T-cell (primary cell): ENCODE measurements at regions not wholly inside any gene's neighbourhood (a gene's known extent, or its start where the extent isn't known, plus 50 kb on each side); places are given as distances from the start of the nearest gene placed in this dataset.

Experiments used
- ATAC-seq, 4 experiments: fragments of 200-7000 bp in 3 of 4; fragments of 150-1000 bp in 1 of 4; cut with Tn5 transposase; replicated peaks in 1 of 4; 1 replicate in 3 of 4; 2 replicates in 1 of 4; pipeline ENCODE4 v1.10.0; 2021; ENCODE audit warnings: moderate library complexity in 3 of 4, mild to moderate bottlenecking in 2 of 4, moderate number of reproducible peaks in 1 of 4
- CTCF ChIA-PET, 2 donors: fragments of 300-600 bp; sonication (Branson Sonifier 250); formaldehyde crosslinking; loops; one replicate each; lab custom pipeline; 2022; ENCODE audit warnings: antibody characterized with exemption in 2 of 2; lab: Charles Lee
- POLR2A ChIA-PET, 2 donors: fragments of 300-600 bp; sonication (Branson Sonifier 250); formaldehyde crosslinking; loops; one replicate each; lab custom pipeline; 2022; ENCODE audit warnings: antibody characterized with exemption in 2 of 2; lab: Charles Lee
- DNase-seq, 35 experiments: peaks; one replicate each; pipeline versions ENCODE4 v3.0.0 to v3.0.0-alpha.2; 2013 to 2023
- H3K27ac ChIP-seq: one replicate; pipeline ENCODE4 v1.5.1; 2013; ENCODE audit warnings: low read length
- H3K27me3 ChIP-seq, 2 experiments: replicated peaks in 1 of 2; 1 replicate in 1 of 2; 2 replicates in 1 of 2; pipeline versions ENCODE4 v1.6.1 to v1.7.0; 2013; ENCODE audit warnings: low read length in 1 of 2, mixed read lengths in 1 of 2; ENCODE audit not compliant: control insufficient read depth in 2 of 2, insufficient read depth in 2 of 2; ENCODE audit errors: extremely low read depth in 1 of 2
- H3K36me3 ChIP-seq, 2 donors: 1 replicate in 1 of 2; 2 replicates in 1 of 2; pipeline versions ENCODE4 v1.6.1 to v1.7.0; 2013; ENCODE audit warnings: low read length in 1 of 2; ENCODE audit not compliant: control insufficient read depth in 2 of 2, insufficient read depth in 1 of 2; ENCODE audit errors: extremely low read depth in 1 of 2
- H3K4me1 ChIP-seq, 2 experiments: 1 replicate in 1 of 2; 2 replicates in 1 of 2; pipeline versions ENCODE4 v1.6.1 to v1.7.0; 2013; ENCODE audit warnings: low read length in 2 of 2, mixed read lengths in 1 of 2; ENCODE audit not compliant: insufficient read depth in 2 of 2, control insufficient read depth in 1 of 2; ENCODE audit errors: extremely low read depth in 1 of 2
- H3K4me3 ChIP-seq, 2 donors: 1 replicate in 1 of 2; 2 replicates in 1 of 2; pipeline versions ENCODE4 v1.5.1 to v1.7.0; 2013; ENCODE audit warnings: mild to moderate bottlenecking in 2 of 2, low read length in 1 of 2, moderate library complexity in 1 of 2; ENCODE audit not compliant: control insufficient read depth in 1 of 2; ENCODE audit errors: extremely low read depth in 1 of 2
- H3K9me3 ChIP-seq: 2 replicates; pipeline ENCODE4 v1.7.0; 2013
- H3K27ac Mint-ChIP-seq, 2 donors: one replicate each; pipeline ENCODE4 v1.8.0; 2020 to 2021; ENCODE audit warnings: mild to moderate bottlenecking in 2 of 2, mixed read lengths in 2 of 2
- H3K27me3 Mint-ChIP-seq, 2 donors: one replicate each; pipeline ENCODE4 v1.8.0; 2021 to 2022; ENCODE audit warnings: mixed read lengths in 2 of 2
- H3K36me3 Mint-ChIP-seq: one replicate; pipeline ENCODE4 v1.8.0; 2021; ENCODE audit warnings: mixed read lengths
- H3K4me1 Mint-ChIP-seq, 3 donors: one replicate each; pipeline ENCODE4 v1.8.0; 2020 to 2022; ENCODE audit warnings: mixed read lengths in 3 of 3, mild to moderate bottlenecking in 1 of 3
- H3K4me3 Mint-ChIP-seq, 3 donors: one replicate each; pipeline ENCODE4 v1.8.0; 2020 to 2022; ENCODE audit warnings: mild to moderate bottlenecking in 3 of 3, mixed read lengths in 3 of 3, moderate library complexity in 3 of 3
- H3K9me3 Mint-ChIP-seq, 3 donors: one replicate each; pipeline ENCODE4 v1.8.0; 2020 to 2022; ENCODE audit warnings: mixed read lengths in 3 of 3
- WGBS: methylation state at CpG from one replicate; pipeline ENCODE4 v1.1.5; 2013; ENCODE audit warnings: missing lambda C conversion rate; ENCODE audit not compliant: insufficient coverage; 5-methylcytosine and 5-hydroxymethylcytosine counted together

- ChIA-PET CTCF (no interaction called here), POLR2A (no interaction called here)
- Mint-ChIP-seq H3K4me1 (no peaks in the 10 kb centered on the region), H3K27me3 (peaks cover 28 to 33% of the 10 kb centered on the region in 2 donors), H3K4me3 (no peak overlapping the region), H3K9me3 (no peaks in the 10 kb centered on the region), H3K36me3 (no peaks in the 10 kb centered on the region), H3K27ac (no peak overlapping the region)
- no peaks in the 10 kb centered on the region for H3K36me3 ChIP-seq
- H3K4me1 ChIP-seq, result no peaks in the 10 kb centered on the region
- DNase-seq (no peak), ATAC-seq (no peak)
- 82% methylated on average over 15 of the region's 17 CpGs for WGBS
- H3K27me3 ChIP-seq, result peaks cover 0 to 16% of the 10 kb centered on the region in 2 experiments
- no peak overlapping the region for H3K4me3 ChIP-seq
- no peak overlapping the region for H3K27ac ChIP-seq
- H3K9me3 ChIP-seq, result no peaks in the 10 kb centered on the region
Measured at GRCh38 chr17:6323626-6324356, 111.1 kb downstream of the AIPL1 start.

- H3K4me1 ChIP-seq, result no peaks in the 10 kb centered on the region
- H3K27me3 ChIP-seq, result peaks cover 0 to 12% of the 10 kb centered on the region in 2 experiments
- no peak overlapping the region for H3K4me3 Mint-ChIP-seq
- H3K9me3 ChIP-seq, result no peaks in the 10 kb centered on the region
- no CpG with 5 or more reads among the region's 4 CpGs for WGBS
- no peaks in the 10 kb centered on the region for H3K36me3 Mint-ChIP-seq
- H3K9me3 Mint-ChIP-seq, result no peaks in the 10 kb centered on the region
- peaks cover 23 to 35% of the 10 kb centered on the region in 2 donors for H3K27me3 Mint-ChIP-seq
- no peaks in the 10 kb centered on the region for H3K36me3 ChIP-seq
- no peak overlapping the region for H3K27ac ChIP-seq
- H3K4me3 ChIP-seq, result no peak overlapping the region
- DNase-seq (no peak), ATAC-seq (no peak)
- H3K27ac Mint-ChIP-seq, result no peak overlapping the region
- POLR2A ChIA-PET, result no interaction called here
- no peaks in the 10 kb centered on the region for H3K4me1 Mint-ChIP-seq
- CTCF ChIA-PET, result no interaction called here
Measured at GRCh38 chr17:6322316-6322715, 112.6 kb downstream of the AIPL1 start.

GRCh38 chr17:6314311-6314710 is 120.6 kb downstream of the AIPL1 start:
- WGBS, result no CpG with 5 or more reads among the region's 3 CpGs
- H3K36me3 Mint-ChIP-seq, result no peaks in the 10 kb centered on the region
- Histone ChIP-seq H3K4me1 (no peaks in the 10 kb centered on the region), H3K9me3 (no peaks in the 10 kb centered on the region), H3K36me3 (no peaks in the 10 kb centered on the region), H3K27me3 (peaks cover 0 to 6% of the 10 kb centered on the region in 2 experiments), H3K27ac (no peak overlapping the region), H3K4me3 (no peak overlapping the region)
- H3K27ac Mint-ChIP-seq, result no peak overlapping the region
- no peak overlapping the region for H3K4me3 Mint-ChIP-seq
- peaks cover 0 to 4% (median 0%) of the 10 kb centered on the region in 3 donors for H3K9me3 Mint-ChIP-seq
- H3K4me1 Mint-ChIP-seq, result no peaks in the 10 kb centered on the region
- CTCF ChIA-PET, result interaction anchor here in 1 of 2 donors (0.7 kb wide), 1 partner anchor 46 kb away, joined by 4 read pairs; no protein-coding TSS in a partner anchor
- POLR2A ChIA-PET, result no interaction called here
- DNase-seq (no peak), ATAC-seq (no peak)
- H3K27me3 Mint-ChIP-seq, result peaks cover 25 to 32% of the 10 kb centered on the region in 2 donors

- ATAC-seq, result no peak
- WGBS, result 79% methylated on average over 9 of the region's 12 CpGs
- H3K36me3 Mint-ChIP-seq, result no peaks in the 10 kb centered on the region
- Histone ChIP-seq H3K27ac (no peak overlapping the region), H3K27me3 (peaks cover 0 to 6% of the 10 kb centered on the region in 2 experiments), H3K36me3 (no peaks in the 10 kb centered on the region), H3K9me3 (no peaks in the 10 kb centered on the region), H3K4me1 (no peaks in the 10 kb centered on the region), H3K4me3 (no peak overlapping the region)
- ChIA-PET POLR2A (no interaction called here), CTCF (interaction anchor here in 1 of 2 donors (0.7 kb wide), 1 partner anchor 46 kb away, joined by 4 read pairs; no protein-coding TSS in a partner anchor)
- H3K27me3 Mint-ChIP-seq, result peaks cover 27 to 36% of the 10 kb centered on the region in 2 donors
- H3K4me1 Mint-ChIP-seq, result no peaks in the 10 kb centered on the region
- no peak overlapping the region for H3K4me3 Mint-ChIP-seq
- DNase-seq, result no peak
- peaks cover 0 to 4% (median 0%) of the 10 kb centered on the region in 3 donors for H3K9me3 Mint-ChIP-seq
- H3K27ac Mint-ChIP-seq, result no peak overlapping the region
Measured at GRCh38 chr17:6313835-6314234, 121.1 kb downstream of the AIPL1 start.

- Histone ChIP-seq H3K4me1 (no peaks in the 10 kb centered on the region), H3K9me3 (no peaks in the 10 kb centered on the region), H3K36me3 (no peaks in the 10 kb centered on the region), H3K27me3 (peaks cover 0 to 20% of the 10 kb centered on the region in 2 experiments), H3K4me3 (no peak overlapping the region), H3K27ac (no peak overlapping the region)
- no peaks in the 10 kb centered on the region for H3K4me1 Mint-ChIP-seq
- DNase-seq (no peak), ATAC-seq (no peak)
- CTCF ChIA-PET, result no interaction called here
- no peak overlapping the region for H3K27ac Mint-ChIP-seq
- POLR2A ChIA-PET, result no interaction called here
- 20% methylated on average over 1 of the region's 4 CpGs for WGBS
- H3K4me3 Mint-ChIP-seq, result no peak overlapping the region
- no peaks in the 10 kb centered on the region for H3K36me3 Mint-ChIP-seq
- peaks cover 41 to 50% of the 10 kb centered on the region in 2 donors for H3K27me3 Mint-ChIP-seq
- H3K9me3 Mint-ChIP-seq, result peaks cover 0 to 4% (median 0%) of the 10 kb centered on the region in 3 donors
Measured at GRCh38 chr17:6306820-6307219, 128.1 kb downstream of the AIPL1 start.

GRCh38 chr17:6305613-6306360 is 129.1 kb downstream of the AIPL1 start:
- no peak overlapping the region for H3K4me3 ChIP-seq
- CTCF ChIA-PET, result no interaction called here
- no peak overlapping the region for H3K27ac Mint-ChIP-seq
- 81% methylated on average over 6 of the region's 11 CpGs for WGBS
- ATAC-seq (no peak), DNase-seq (no peak)
- H3K27ac ChIP-seq, result no peak overlapping the region
- peaks cover 0 to 22% of the 10 kb centered on the region in 2 experiments for H3K27me3 ChIP-seq
- POLR2A ChIA-PET, result no interaction called here
- H3K27me3 Mint-ChIP-seq, result peaks cover 40 to 50% of the 10 kb centered on the region in 2 donors
- no peak overlapping the region for H3K4me3 Mint-ChIP-seq
- H3K4me1 Mint-ChIP-seq, result no peaks in the 10 kb centered on the region
- no peaks in the 10 kb centered on the region for H3K9me3 ChIP-seq
- peaks cover 0 to under 1% (median 0%) of the 10 kb centered on the region in 3 donors for H3K9me3 Mint-ChIP-seq
- no peaks in the 10 kb centered on the region for H3K36me3 Mint-ChIP-seq
- no peaks in the 10 kb centered on the region for H3K36me3 ChIP-seq
- H3K4me1 ChIP-seq, result no peaks in the 10 kb centered on the region
